Stomach (tissue), 4 donors: ENCODE measurements at regions not wholly inside any gene's neighbourhood (a gene's known extent, or its start where the extent isn't known, plus 50 kb on each side); places are given as distances from the start of the nearest gene placed in this dataset.

ENCODE experiments used
- CTCF ChIP-seq, 7 experiments: fragments of 450-650 bp in 4 of 7; fragments of 200-600 bp in 3 of 7; sonication (generic) in 3 of 7; IDR thresholded peaks; one replicate each; pipeline ENCODE4 v1.5.1; 2016 to 2019; ENCODE audit warnings: antibody characterized with exemption in 7 of 7, control low read depth in 2 of 7, mild to moderate bottlenecking in 1 of 7
- POLR2A ChIP-seq, 4 donors: fragments of 450-650 bp; IDR thresholded peaks; one replicate each; pipeline ENCODE4 v1.6.1; 2016; ENCODE audit warnings: antibody characterized with exemption in 4 of 4, control low read depth in 2 of 4, mild to moderate bottlenecking in 1 of 4, moderate library complexity in 1 of 4
- POLR2AphosphoS5 ChIP-seq, 3 donors: sonication (generic); formaldehyde crosslinking; IDR thresholded peaks; one replicate each; pipeline ENCODE4 v1.6.1; 2016; ENCODE audit warnings: antibody characterized with exemption in 3 of 3

GRCh38 chrX:138011468-138011867, 445.5 kb downstream of the ZIC3 start:
- TF ChIP-seq POLR2A (IDR thresholded peaks at IDR 0.05): no peak
- no peak for TF ChIP-seq CTCF (IDR thresholded peaks at IDR 0.05)
- TF ChIP-seq POLR2AphosphoS5 (IDR thresholded peaks at IDR 0.05): no peak
